HG02610 (cell line): ENCODE measurements at regions not wholly inside any gene's neighbourhood (a gene's known extent, or its start where the extent isn't known, plus 50 kb on each side); places are given as distances from the start of the nearest gene placed in this dataset.

Source experiments
- ATAC-seq: cut with Tn5 transposase; IDR thresholded peaks from one replicate; pipeline ENCODE4 v1.9.1; 2021; ENCODE audit warnings: mild to moderate bottlenecking, moderate library complexity; ENCODE audit not compliant: unreplicated experiment

GRCh38 chr13:30151388-30151787 is 156.0 kb downstream of the KATNAL1 start:
- ATAC-seq: no peak

- no peak for ATAC-seq
Observed at GRCh38 chr13:30149248-30149647, 158.1 kb downstream of the KATNAL1 start.

GRCh38 chr13:30148786-30149185 is 158.6 kb downstream of the KATNAL1 start:
- ATAC-seq: no peak

- ATAC-seq: no peak
Observed at GRCh38 chr13:30148171-30148754, 159.1 kb downstream of the KATNAL1 start.

DNA sequence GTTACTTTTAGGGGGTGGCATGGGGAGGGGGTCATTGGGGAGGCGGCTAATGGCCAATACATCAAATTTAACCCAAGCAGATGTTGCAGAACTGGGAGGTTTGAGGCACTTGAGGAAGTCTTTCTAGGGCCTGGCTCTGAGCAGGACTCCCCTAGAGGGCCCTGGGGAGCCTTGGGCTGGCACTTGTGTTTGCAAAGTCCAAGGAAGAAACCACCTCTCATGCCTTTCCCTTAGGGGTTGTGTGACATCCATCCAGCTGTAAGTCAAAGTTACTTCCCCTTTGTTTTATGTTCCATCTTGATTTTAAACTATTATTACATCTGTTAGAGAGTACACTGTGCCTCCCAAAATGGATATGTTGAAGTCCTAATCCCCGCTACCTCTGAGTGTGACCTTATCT is 159.9 kb downstream of the KATNAL1 start:
- ATAC-seq: no peak

GRCh38 chr13:30147015-30147414 is 160.3 kb downstream of the KATNAL1 start:
- no peak for ATAC-seq

DNA sequence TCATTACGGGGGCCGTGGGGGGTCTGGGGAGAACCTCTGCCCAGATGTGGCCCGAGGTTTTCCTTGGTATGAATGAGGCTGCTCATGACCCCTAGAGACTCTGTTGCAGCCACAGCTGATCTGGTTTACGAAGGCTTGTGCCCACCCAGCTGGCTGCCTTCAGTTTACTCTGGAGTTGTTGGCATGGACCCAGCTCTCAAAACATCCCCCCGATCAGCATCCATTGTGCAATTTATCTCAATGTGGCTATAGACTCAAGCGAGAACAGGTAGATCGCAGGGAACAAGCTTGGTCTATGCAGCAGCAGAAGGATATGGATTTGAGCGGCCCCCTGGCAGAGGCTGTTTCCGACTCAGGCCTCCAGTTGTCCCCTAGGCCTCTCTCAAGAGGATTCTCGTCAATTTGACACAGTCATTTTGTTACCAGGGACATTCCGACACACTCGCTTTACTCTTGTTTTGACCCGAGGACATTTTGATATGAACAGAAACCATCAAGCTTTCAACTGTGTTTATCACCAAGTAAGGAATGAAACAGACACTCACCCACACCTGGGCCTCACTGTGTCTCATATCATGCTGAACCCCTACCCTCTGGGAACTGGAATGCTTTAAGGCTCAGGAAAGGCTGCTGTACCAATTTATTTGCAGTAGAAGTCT is 161.5 kb downstream of the KATNAL1 start:
- ATAC-seq: peak; percentile 76

- no peak for ATAC-seq
Observed at GRCh38 chr13:30143666-30144400, 163.5 kb downstream of the KATNAL1 start.

GRCh38 chr13:30142486-30143211 is 164.7 kb downstream of the KATNAL1 start:
- no peak for ATAC-seq

DNA sequence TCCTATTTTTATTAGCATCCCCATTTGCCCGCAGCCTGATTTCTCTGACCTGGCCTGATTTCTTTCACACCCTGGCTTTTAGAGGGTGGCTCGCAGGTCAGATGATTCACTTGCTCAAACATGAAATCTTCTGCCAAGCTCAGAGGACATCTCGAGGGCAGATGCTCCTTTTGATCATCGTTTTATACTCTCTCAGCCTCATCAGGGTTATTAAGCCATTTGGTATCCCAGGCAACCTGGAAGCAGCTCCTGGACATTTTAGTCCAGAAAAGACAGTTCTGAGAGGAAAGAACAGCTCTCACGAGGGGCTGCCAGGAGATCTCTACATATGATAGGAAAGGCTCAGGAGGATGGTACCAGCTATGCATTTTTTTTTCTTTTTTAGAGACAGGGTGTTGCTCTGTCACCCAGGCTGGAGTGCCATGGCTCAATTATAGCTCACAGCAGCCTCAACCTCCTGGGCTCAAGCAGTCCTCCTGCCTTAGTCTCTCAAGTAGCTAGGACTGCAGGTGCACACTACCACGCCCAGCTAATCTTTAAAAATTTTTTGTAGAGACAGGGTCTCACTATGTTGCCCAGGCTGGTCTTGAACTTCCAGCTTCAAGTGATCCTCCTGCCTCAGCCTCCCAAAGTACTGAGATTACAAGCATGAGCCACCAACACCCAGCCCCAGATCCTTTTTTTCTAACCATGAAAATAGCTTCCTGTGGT is 165.4 kb downstream of the KATNAL1 start:
- no peak for ATAC-seq

GRCh38 chr13:30140973-30141372 is 166.4 kb downstream of the KATNAL1 start:
- no peak for ATAC-seq

GRCh38 chr13:30138511-30138910 is 168.8 kb downstream of the KATNAL1 start:
- ATAC-seq: no peak

DNA sequence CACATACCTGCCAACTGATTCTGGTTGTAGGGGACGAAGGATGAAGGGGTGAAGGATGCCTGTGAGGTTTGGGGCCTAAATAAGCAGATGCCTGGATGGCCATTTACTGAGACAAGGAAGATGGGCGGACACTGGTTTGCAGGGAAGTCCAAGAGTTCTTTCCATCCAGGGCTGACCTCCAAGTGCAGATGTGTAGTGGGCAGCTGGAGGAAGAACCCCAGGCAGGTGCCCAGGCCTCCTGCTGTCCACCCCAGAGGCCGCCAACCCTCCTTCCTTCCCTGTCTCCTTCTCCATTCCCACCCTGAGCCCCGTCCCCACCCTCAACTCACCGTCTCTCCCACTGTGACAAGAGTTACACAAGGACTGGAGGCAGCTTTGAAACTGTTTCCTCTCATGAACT is 171.5 kb downstream of the KATNAL1 start:
- ATAC-seq: no peak

DNA sequence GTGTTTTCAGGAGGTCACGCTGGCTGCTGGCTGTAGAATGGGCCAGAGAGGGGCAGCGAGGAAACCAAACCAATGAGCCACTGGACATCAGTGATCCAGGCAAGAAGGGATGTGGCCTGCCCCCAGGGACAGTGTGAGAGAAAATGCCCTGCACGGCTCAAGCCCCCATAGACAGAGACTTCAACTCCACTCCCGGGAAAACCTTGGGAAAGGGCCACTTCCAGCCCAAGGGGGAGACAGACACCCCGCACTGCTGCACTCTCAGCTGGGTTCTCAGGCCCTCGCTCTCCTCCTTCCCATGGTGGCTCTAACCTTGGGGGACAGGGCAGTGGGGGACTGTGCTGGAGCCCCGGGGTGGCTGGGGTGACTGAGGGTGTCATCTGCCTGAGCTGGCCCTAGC is 172.0 kb downstream of the KATNAL1 start:
- ATAC-seq: no peak

DNA sequence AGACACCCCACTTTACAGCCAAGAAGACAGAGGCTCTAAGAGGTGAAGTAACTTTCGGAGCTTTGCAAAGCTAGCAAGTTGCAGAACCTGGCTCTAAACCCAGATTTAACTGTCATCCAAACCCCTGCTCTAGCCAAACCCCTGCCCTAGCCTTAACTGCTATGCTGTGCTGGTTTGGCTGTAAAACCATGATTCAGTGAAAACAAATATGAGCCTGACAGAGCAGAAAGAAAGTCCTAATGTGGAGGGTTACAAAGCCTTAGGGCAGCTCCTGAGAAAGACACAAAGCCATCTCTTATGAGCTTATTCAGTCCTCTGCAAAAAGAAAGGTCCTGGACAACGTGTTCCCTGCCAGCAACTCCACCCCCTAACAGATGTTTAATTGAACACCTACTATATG is 172.8 kb downstream of the KATNAL1 start:
- ATAC-seq: no peak

- ATAC-seq: no peak
Observed at GRCh38 chr13:30133996-30134395, 173.4 kb downstream of the KATNAL1 start.

DNA sequence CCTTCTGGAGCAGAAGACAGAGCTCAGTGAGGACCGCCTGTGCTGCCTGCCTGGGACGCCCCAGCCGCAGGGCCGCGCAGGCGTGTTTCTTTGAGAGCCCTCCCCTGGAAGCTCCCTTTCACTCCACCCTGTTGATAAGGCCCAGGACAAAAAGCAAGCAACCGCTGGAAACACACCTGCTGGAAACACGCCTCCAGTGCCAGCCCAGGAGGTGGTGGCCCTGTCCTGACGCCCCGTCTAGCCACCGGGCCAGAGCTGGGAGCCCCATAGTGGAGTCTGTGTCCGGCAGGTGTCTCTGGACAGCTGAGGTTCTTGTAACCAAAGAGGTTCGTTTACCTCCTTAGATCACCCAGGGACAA is 173.8 kb downstream of the KATNAL1 start:
- ATAC-seq: no peak

DNA sequence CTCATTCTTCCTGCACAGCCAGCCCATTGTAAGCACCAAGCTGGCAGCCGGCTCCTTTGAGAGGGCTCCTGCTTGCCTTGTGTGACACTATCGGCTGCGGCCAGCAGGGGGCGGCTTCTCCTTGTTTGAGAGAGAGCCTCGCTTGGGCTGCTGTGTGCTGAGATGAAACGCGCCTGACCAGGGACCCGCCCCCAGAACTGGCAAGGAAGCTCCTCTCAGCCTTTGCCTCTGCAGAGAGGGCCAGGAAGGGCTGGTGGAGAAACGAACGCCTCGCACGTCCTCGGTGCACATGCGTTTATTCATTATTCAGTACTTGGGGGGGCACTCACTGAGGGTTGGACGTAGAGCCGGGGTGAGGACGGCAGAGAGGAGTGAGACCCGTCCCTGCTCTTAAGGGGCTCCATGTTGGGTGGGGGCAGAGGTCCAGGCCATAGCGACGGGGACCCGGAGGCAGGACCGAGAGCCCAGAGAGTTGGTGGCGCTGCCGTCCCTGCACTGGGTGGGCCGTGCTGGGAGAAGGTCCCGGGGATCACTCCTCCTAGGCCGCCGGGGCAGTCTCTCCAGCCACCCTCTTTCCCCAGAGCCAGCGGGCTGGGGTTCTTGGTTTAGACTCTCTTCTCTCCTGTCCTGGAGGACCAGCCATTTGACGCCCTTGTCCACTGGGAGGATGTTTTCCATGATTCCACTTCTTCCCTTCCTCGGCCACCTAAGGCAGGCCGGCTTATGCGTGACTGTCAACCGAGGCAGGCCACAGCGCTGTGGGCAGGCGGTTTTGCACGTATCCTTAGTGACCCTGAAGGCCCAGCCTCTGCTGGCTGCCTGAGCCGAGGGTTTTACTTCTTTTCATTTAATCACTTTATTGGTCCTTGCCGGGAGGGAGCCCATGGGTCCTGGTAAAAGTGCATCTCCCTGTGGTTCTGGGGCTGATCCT is 174.5 kb downstream of the KATNAL1 start:
- ATAC-seq: peak; percentile 94

- no peak for ATAC-seq
Observed at GRCh38 chr13:30129411-30129810, 177.9 kb downstream of the KATNAL1 start.

GRCh38 chr13:30128591-30128990 is 178.8 kb downstream of the KATNAL1 start:
- ATAC-seq: no peak
